MCF 10A (cell line): ENCODE measurements at regions not wholly inside any gene's neighbourhood (a gene's known extent, or its start where the extent isn't known, plus 50 kb on each side); places are given as distances from the start of the nearest gene placed in this dataset.

ENCODE experiments used
- BruUV-seq: library from RNA; stranded (reverse); fragments of 400-500 nt; replicated peaks from 2 replicates; lab custom pipeline; 2021; lab: Mats Ljungman, UMichigan
- CTCF ChIA-PET: fragments of 300-600 bp; sonication (Branson Sonifier 250); formaldehyde crosslinking; extraction: SDS; loops from one replicate; lab custom pipeline; 2021; ENCODE audit warnings: antibody characterized with exemption, inconsistent platforms; lab: Yijun Ruan, JAX
- POLR2A ChIA-PET: fragments of 300-600, 350-650 bp; sonication (Branson Sonifier 250); formaldehyde crosslinking; extraction: SDS; loops from one replicate; lab custom pipeline; 2020; ENCODE audit warnings: antibody characterized with exemption, inconsistent platforms; lab: Yijun Ruan, JAX
- DNase-seq: peaks from one replicate; pipeline ENCODE4 v3.0.0-alpha.2; 2018; ENCODE audit not compliant: unreplicated experiment
- H3K27ac Mint-ChIP-seq: one replicate; pipeline ENCODE4 v1.8.0; 2022; ENCODE audit warnings: mild to moderate bottlenecking, low read depth, mixed read lengths; ENCODE audit not compliant: unreplicated experiment
- H3K27me3 Mint-ChIP-seq: one replicate; pipeline ENCODE4 v1.8.0; 2022; ENCODE audit warnings: mixed read lengths; ENCODE audit not compliant: insufficient read depth, unreplicated experiment
- H3K36me3 Mint-ChIP-seq: one replicate; pipeline ENCODE4 v1.8.0; 2022; ENCODE audit warnings: mild to moderate bottlenecking, moderate library complexity, mixed read lengths; ENCODE audit not compliant: insufficient read depth, unreplicated experiment
- H3K4me1 Mint-ChIP-seq: one replicate; pipeline ENCODE4 v1.8.0; 2022; ENCODE audit warnings: mixed read lengths; ENCODE audit not compliant: insufficient read depth, unreplicated experiment
- H3K4me3 Mint-ChIP-seq: one replicate; pipeline ENCODE4 v1.8.0; 2022; ENCODE audit warnings: mild to moderate bottlenecking, moderate library complexity, mixed read lengths; ENCODE audit not compliant: unreplicated experiment
- H3K9me3 Mint-ChIP-seq: one replicate; pipeline ENCODE4 v1.8.0; 2022; ENCODE audit warnings: mixed read lengths; ENCODE audit not compliant: unreplicated experiment
- CTCF ChIP-seq: fragments of 200-600 bp; IDR thresholded peaks from one replicate; pipeline ENCODE4 v1.8.0; 2022; ENCODE audit warnings: antibody characterized with exemption, mild to moderate bottlenecking; ENCODE audit not compliant: unreplicated experiment
- intact Hi-C: fragments of 100-400 bp; cut with micrococcal nuclease; formaldehyde crosslinking; loops from 2 replicates; pipeline ENCODE4 v1.14.1; 2022

- ChIA-PET POLR2A (no interaction called here), CTCF (no interaction called here)
- Mint-ChIP-seq H3K36me3 (no peaks in the 10 kb centered on the region), H3K9me3 (peaks cover 62% of the 10 kb centered on the region), H3K27ac (no peak overlapping the region), H3K27me3 (no peaks in the 10 kb centered on the region), H3K4me1 (no peaks in the 10 kb centered on the region), H3K4me3 (no peak overlapping the region)
- BruUV-seq, result no TSS peak
- DNase-seq, result no peak
- intact Hi-C loops, result no loop called here
- no peak for TF ChIP-seq CTCF
These were observed 582.1 kb downstream of the RBFOX1 start for GRCh38 chr16:7914748-7915147.

- CTCF ChIA-PET, result no interaction called here
These were observed 579.5 kb downstream of the RBFOX1 start for GRCh38 chr16:7912132-7912531.

GRCh38 chr16:7910116-7910515 lies 577.5 kb downstream of the RBFOX1 start:
- Mint-ChIP-seq H3K4me1 (no peaks in the 10 kb centered on the region), H3K27ac (no peak overlapping the region), H3K36me3 (no peaks in the 10 kb centered on the region), H3K27me3 (no peaks in the 10 kb centered on the region), H3K9me3 (peaks cover 49% of the 10 kb centered on the region), H3K4me3 (no peak overlapping the region)
- ChIA-PET POLR2A (no interaction called here), CTCF (interaction anchor here (0.7 kb wide), 1 partner anchor 38 kb away, joined by 3 read pairs; no protein-coding TSS in a partner anchor)
- no TSS peak for BruUV-seq
- no peak for DNase-seq
- intact Hi-C loops, result no loop called here
- TF ChIP-seq CTCF, result no peak

More at GRCh38 chr16:7912132-7912531, 579.5 kb downstream of the RBFOX1 start:
- H3K4me1 Mint-ChIP-seq, result no peaks in the 10 kb centered on the region
- intact Hi-C loops, result no loop called here
- no peaks in the 10 kb centered on the region for H3K36me3 Mint-ChIP-seq
- no TSS peak for BruUV-seq
- H3K27me3 Mint-ChIP-seq, result no peaks in the 10 kb centered on the region
- H3K9me3 Mint-ChIP-seq, result peaks cover 63% of the 10 kb centered on the region
- DNase-seq, result no peak
- H3K4me3 Mint-ChIP-seq, result no peak overlapping the region
- no peak for TF ChIP-seq CTCF
- no peak overlapping the region for H3K27ac Mint-ChIP-seq
- POLR2A ChIA-PET, result no interaction called here

- Mint-ChIP-seq H3K4me3 (no peak overlapping the region), H3K9me3 (peaks cover 33% of the 10 kb centered on the region), H3K27ac (no peak overlapping the region), H3K36me3 (no peaks in the 10 kb centered on the region), H3K4me1 (no peaks in the 10 kb centered on the region), H3K27me3 (no peaks in the 10 kb centered on the region)
- ChIA-PET POLR2A (no interaction called here), CTCF (no interaction called here)
- DNase-seq, result no peak
- no peak for TF ChIP-seq CTCF
- no TSS peak for BruUV-seq
- intact Hi-C loops, result no loop called here
These were observed 555.8 kb downstream of the RBFOX1 start for GRCh38 chr16:7888411-7888810.
